HEK293 (cell line): ENCODE measurements at regions not wholly inside any gene's neighbourhood (a gene's known extent, or its start where the extent isn't known, plus 50 kb on each side); places are given as distances from the start of the nearest gene placed in this dataset.

ENCODE experiments used
- BCL11B ChIP-seq: fragments of 450-650 bp; formaldehyde crosslinking; IDR thresholded peaks from 2 replicates; pipeline ENCODE4 v1.5.1; 2016; ENCODE audit warnings: low read depth, missing biosample characterization, missing genetic modification characterization
- GFI1B ChIP-seq: fragments of 450-650 bp; formaldehyde crosslinking; IDR thresholded peaks from 2 replicates; pipeline ENCODE4 v1.5.1; 2016; ENCODE audit warnings: missing biosample characterization, missing genetic modification characterization
- KLF1 ChIP-seq: fragments of 450-650 bp; formaldehyde crosslinking; IDR thresholded peaks from 2 replicates; pipeline ENCODE4 v1.5.1; 2016; ENCODE audit warnings: missing biosample characterization, missing genetic modification characterization
- OSR2 ChIP-seq: fragments of 450-650 bp; formaldehyde crosslinking; IDR thresholded peaks from 2 replicates; pipeline ENCODE4 v1.5.1; 2016; ENCODE audit warnings: missing biosample characterization, missing genetic modification characterization
- OVOL3 ChIP-seq: fragments of 450-650 bp; formaldehyde crosslinking; IDR thresholded peaks from 2 replicates; pipeline ENCODE4 v1.5.1; 2016; ENCODE audit warnings: missing biosample characterization, missing genetic modification characterization
- TSHZ1 ChIP-seq: fragments of 450-650 bp; formaldehyde crosslinking; IDR thresholded peaks from 2 replicates; pipeline ENCODE4 v1.5.1; 2016; ENCODE audit warnings: missing biosample characterization, missing genetic modification characterization, borderline replicate concordance
- WT1 ChIP-seq: fragments of 450-650 bp; formaldehyde crosslinking; IDR thresholded peaks from 2 replicates; pipeline ENCODE4 v1.5.1; 2016; ENCODE audit warnings: missing biosample characterization, missing genetic modification characterization
- ZBTB1 ChIP-seq: fragments of 450-650 bp; formaldehyde crosslinking; IDR thresholded peaks from 2 replicates; pipeline ENCODE4 v1.5.1; 2016; ENCODE audit warnings: missing biosample characterization, missing genetic modification characterization
- ZBTB44 ChIP-seq: fragments of 450-650 bp; IDR thresholded peaks from 2 replicates; pipeline ENCODE4 v1.5.1; 2018; ENCODE audit warnings: missing biosample characterization, mild to moderate bottlenecking, missing genetic modification characterization
- ZBTB49 ChIP-seq: fragments of 450-650 bp; formaldehyde crosslinking; IDR thresholded peaks from 2 replicates; pipeline ENCODE4 v1.5.1; 2016; ENCODE audit warnings: missing biosample characterization, missing genetic modification characterization, low read depth
- ZFHX2 ChIP-seq: fragments of 450-650 bp; formaldehyde crosslinking; conservative IDR thresholded peaks from 2 replicates; pipeline ENCODE4 v1.5.1; 2016; ENCODE audit warnings: missing biosample characterization, missing genetic modification characterization
- ZFP41 ChIP-seq: fragments of 450-650 bp; formaldehyde crosslinking; IDR thresholded peaks from 2 replicates; pipeline ENCODE4 v1.5.1; 2016; ENCODE audit warnings: missing biosample characterization, missing genetic modification characterization, borderline replicate concordance
- ZNF112 ChIP-seq: fragments of 450-650 bp; formaldehyde crosslinking; IDR thresholded peaks from 2 replicates; pipeline ENCODE4 v1.5.0; 2017; ENCODE audit warnings: missing biosample characterization, missing genetic modification characterization
- ZNF214 ChIP-seq: fragments of 450-650 bp; formaldehyde crosslinking; IDR thresholded peaks from 2 replicates; pipeline ENCODE4 v1.5.1; 2017; ENCODE audit warnings: missing biosample characterization, mild to moderate bottlenecking, missing genetic modification characterization, borderline replicate concordance
- ZNF221 ChIP-seq: fragments of 450-650 bp; formaldehyde crosslinking; IDR thresholded peaks from 2 replicates; pipeline ENCODE4 v1.5.1; 2017; ENCODE audit warnings: missing biosample characterization, missing genetic modification characterization, borderline replicate concordance
- ZNF266 ChIP-seq: fragments of 450-650 bp; formaldehyde crosslinking; IDR thresholded peaks from 2 replicates; pipeline ENCODE4 v1.5.1; 2016; ENCODE audit warnings: missing biosample characterization, missing genetic modification characterization, low read depth
- ZNF274 ChIP-seq, 2 experiments: fragments of 200-500 bp in 1 of 2; fragments of 450-650 bp in 1 of 2; sonication (Bioruptor generic) in 1 of 2; formaldehyde crosslinking in 1 of 2; IDR thresholded peaks; 2 replicates each; pipeline versions ENCODE4 v1.5.1 to v1.6.1; 2014 to 2016; ENCODE audit warnings: borderline replicate concordance in 1 of 2, inconsistent platforms in 1 of 2, low read length in 1 of 2, missing biosample characterization in 1 of 2, missing genetic modification characterization in 1 of 2
- ZNF335 ChIP-seq: fragments of 450-650 bp; formaldehyde crosslinking; conservative IDR thresholded peaks from 2 replicates; pipeline ENCODE4 v1.5.1; 2016; ENCODE audit warnings: missing biosample characterization, missing genetic modification characterization
- ZNF366 ChIP-seq: fragments of 450-650 bp; formaldehyde crosslinking; conservative IDR thresholded peaks from 2 replicates; pipeline ENCODE4 v1.5.1; 2016; ENCODE audit warnings: missing biosample characterization, missing genetic modification characterization
- ZNF433 ChIP-seq: fragments of 450-650 bp; formaldehyde crosslinking; IDR thresholded peaks from 2 replicates; pipeline ENCODE4 v1.5.1; 2016; ENCODE audit warnings: missing biosample characterization, missing genetic modification characterization, low read depth
- ZNF514 ChIP-seq: fragments of 450-650 bp; formaldehyde crosslinking; IDR thresholded peaks from 2 replicates; pipeline ENCODE4 v1.5.1; 2016; ENCODE audit warnings: missing biosample characterization, missing genetic modification characterization
- ZNF549 ChIP-seq: fragments of 450-650 bp; IDR thresholded peaks from 2 replicates; pipeline ENCODE4 v1.5.1; 2018; ENCODE audit warnings: missing biosample characterization, missing genetic modification characterization, mild to moderate bottlenecking, inconsistent platforms, moderate library complexity
- ZNF596 ChIP-seq: fragments of 450-650 bp; IDR thresholded peaks from 2 replicates; pipeline ENCODE4 v1.5.0; 2018; ENCODE audit warnings: missing biosample characterization, mild to moderate bottlenecking, missing genetic modification characterization, moderate library complexity
- ZNF629 ChIP-seq: fragments of 450-650 bp; formaldehyde crosslinking; IDR thresholded peaks from 2 replicates; pipeline ENCODE4 v1.5.1; 2017; ENCODE audit warnings: missing biosample characterization, missing genetic modification characterization
- ZNF701 ChIP-seq: fragments of 450-650 bp; formaldehyde crosslinking; IDR thresholded peaks from 2 replicates; pipeline ENCODE4 v1.5.1; 2016; ENCODE audit warnings: missing biosample characterization, missing genetic modification characterization
- ZNF776 ChIP-seq: fragments of 450-650 bp; formaldehyde crosslinking; IDR thresholded peaks from 2 replicates; pipeline ENCODE4 v1.5.0; 2017; ENCODE audit warnings: missing biosample characterization, missing genetic modification characterization, borderline replicate concordance
- ZNF785 ChIP-seq: fragments of 450-650 bp; formaldehyde crosslinking; IDR thresholded peaks from 2 replicates; pipeline ENCODE4 v1.5.1; 2016; ENCODE audit warnings: missing biosample characterization, missing genetic modification characterization
- ZSCAN4 ChIP-seq: fragments of 450-650 bp; formaldehyde crosslinking; IDR thresholded peaks from 2 replicates; pipeline ENCODE4 v1.5.1; 2017; ENCODE audit warnings: missing biosample characterization, missing genetic modification characterization
- ZSCAN5A ChIP-seq: fragments of 450-650 bp; formaldehyde crosslinking; IDR thresholded peaks from 2 replicates; pipeline ENCODE4 v1.5.1; 2016; ENCODE audit warnings: missing biosample characterization, missing genetic modification characterization

GRCh38 chr17:33927732-33928133 is 327.4 kb upstream of the CCL2 start (continued):
- TF ChIP-seq ZNF366 (tag by site-specific recombination) = peak; percentile 67
- no peak for TF ChIP-seq WT1 (tag by site-specific recombination)
- peak; percentile 81 for TF ChIP-seq ZNF629 (tag by site-specific recombination)
- no peak for TF ChIP-seq BCL11B (tag by site-specific recombination)
- TF ChIP-seq OVOL3 (tag by site-specific recombination) = no peak
- no peak for TF ChIP-seq ZSCAN5A
- TF ChIP-seq GFI1B (tag by site-specific recombination) = 0 out of 2 replicates have a peak, but pooled peaks have one; percentile 29
- no peak for TF ChIP-seq KLF1
- TF ChIP-seq ZNF274 (IDR thresholded peaks at IDR 0.05; ENCODE audit: low read length) = no peak
- no peak for TF ChIP-seq ZNF274 (tag by site-specific recombination; IDR thresholded peaks at IDR 0.05; ENCODE audit: borderline replicate concordance)
- no peak for TF ChIP-seq ZNF266 (tag by site-specific recombination)
- no peak for TF ChIP-seq ZNF335 (tag by site-specific recombination)
- no peak for TF ChIP-seq ZNF549 (tag by site-specific recombination)
- no peak for TF ChIP-seq ZBTB49 (tag by site-specific recombination)
- TF ChIP-seq ZSCAN4 (tag by site-specific recombination) = no peak
- TF ChIP-seq ZBTB44 (tag by site-specific recombination) = no peak
- TF ChIP-seq ZNF221 = no peak
- no peak for TF ChIP-seq ZBTB1 (tag by site-specific recombination)
- no peak for TF ChIP-seq ZNF214 (tag by site-specific recombination)
- no peak for TF ChIP-seq ZNF433
- no peak for TF ChIP-seq ZNF596 (tag by site-specific recombination)
- TF ChIP-seq ZNF112 (tag by site-specific recombination) = no peak
- TF ChIP-seq ZFP41 (tag by site-specific recombination) = no peak
- no peak for TF ChIP-seq ZFHX2 (tag by site-specific recombination)
- no peak for TF ChIP-seq ZNF785
- no peak for TF ChIP-seq ZNF514 (tag by site-specific recombination)
- TF ChIP-seq ZNF776 (tag by site-specific recombination) = no peak
- TF ChIP-seq ZNF701 = no peak
- TF ChIP-seq OSR2 (tag by site-specific recombination) = peak; percentile 49; the same call in 1 of the 2 replicates
- 0 out of 2 replicates have a peak, but pooled peaks have one; percentile 38 for TF ChIP-seq TSHZ1 (tag by site-specific recombination)
